ENCODE measurements at regions not wholly inside any gene's neighbourhood (a gene's known extent, or its start where the extent isn't known, plus 50 kb on each side); places are given as distances from the start of the nearest gene placed in this dataset.

DNA sequence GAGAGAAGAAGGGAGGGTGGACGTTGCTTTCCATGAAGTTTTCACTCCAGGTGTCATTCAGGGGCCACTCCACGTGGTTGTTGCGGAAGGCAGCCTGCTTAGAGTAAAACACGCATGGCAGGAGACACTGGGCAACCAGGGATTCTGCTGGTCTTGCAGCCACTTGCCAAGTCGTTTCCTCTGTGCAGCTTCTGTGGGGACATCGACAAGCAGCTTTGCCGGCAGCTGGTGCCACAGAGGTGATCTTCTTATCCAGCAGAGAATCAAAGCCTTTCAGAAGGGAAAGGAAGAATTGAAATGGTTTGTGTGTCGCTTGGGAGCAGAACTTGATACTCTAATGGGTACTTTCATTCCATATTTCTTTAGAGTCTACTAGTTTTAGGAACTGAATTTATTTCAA lies 867.1 kb upstream of the TENM3 start:
- Mint-ChIP-seq H3K36me3 (no peaks in the 10 kb centered on the region), H3K4me1 (no peaks in the 10 kb centered on the region), H3K27ac (no peak overlapping the region), H3K9me3 (peaks cover 0 to 11% (median 7%) of the 10 kb centered on the region in 7 donors), H3K27me3 (no peaks in the 10 kb centered on the region), H3K4me3 (no peak overlapping the region)
- DNase-seq, result no peak
- H3K27me3 ChIP-seq (ENCODE audit: control insufficient read depth, insufficient read depth, low read length), result no peaks in the 10 kb centered on the region
- H3K4me1 ChIP-seq (ENCODE audit: control insufficient read depth, insufficient read depth, low read length, poor library complexity, severe bottlenecking), result no peaks in the 10 kb centered on the region
- H3K36me3 ChIP-seq (ENCODE audit: control insufficient read depth, insufficient read depth, low read length), result no peaks in the 10 kb centered on the region
- H3K27ac ChIP-seq (ENCODE audit: insufficient read depth, low read length, poor library complexity, severe bottlenecking), result no peak overlapping the region
- peaks cover 0 to 4% of the 10 kb centered on the region in 2 experiments for H3K9me3 ChIP-seq (ENCODE audit: control insufficient read depth in 2 of 2, low read length in 2 of 2)
- no peak overlapping the region for H3K4me3 ChIP-seq (ENCODE audit: low read depth, low read length)
- no peak for ATAC-seq (ENCODE audit: low read depth in 2 of 2)

GRCh38 chr4:181388061-181388460 lies 855.1 kb upstream of the TENM3 start:
- H3K27ac Mint-ChIP-seq, result no peak overlapping the region
- H3K27ac ChIP-seq (ENCODE audit: insufficient read depth, low read length, poor library complexity, severe bottlenecking), result no peak overlapping the region
- DNase-seq, result no peak
- no peaks in the 10 kb centered on the region for H3K4me1 Mint-ChIP-seq
- ATAC-seq (ENCODE audit: low read depth in 2 of 2), result no peak
- H3K4me3 ChIP-seq (ENCODE audit: low read depth, low read length), result no peak overlapping the region
- H3K9me3 Mint-ChIP-seq, result peaks cover 0 to 16% (median 3%) of the 10 kb centered on the region in 7 donors
- H3K36me3 ChIP-seq (ENCODE audit: control insufficient read depth, insufficient read depth, low read length), result no peaks in the 10 kb centered on the region
- H3K4me1 ChIP-seq (ENCODE audit: control insufficient read depth, insufficient read depth, low read length, poor library complexity, severe bottlenecking), result no peaks in the 10 kb centered on the region
- H3K27me3 ChIP-seq (ENCODE audit: control insufficient read depth, insufficient read depth, low read length), result no peaks in the 10 kb centered on the region
- H3K27me3 Mint-ChIP-seq, result no peaks in the 10 kb centered on the region
- no peaks in the 10 kb centered on the region for H3K36me3 Mint-ChIP-seq
- no peak overlapping the region for H3K4me3 Mint-ChIP-seq
- no peaks in the 10 kb centered on the region for H3K9me3 ChIP-seq (ENCODE audit: control insufficient read depth in 2 of 2, low read length in 2 of 2)

DNA sequence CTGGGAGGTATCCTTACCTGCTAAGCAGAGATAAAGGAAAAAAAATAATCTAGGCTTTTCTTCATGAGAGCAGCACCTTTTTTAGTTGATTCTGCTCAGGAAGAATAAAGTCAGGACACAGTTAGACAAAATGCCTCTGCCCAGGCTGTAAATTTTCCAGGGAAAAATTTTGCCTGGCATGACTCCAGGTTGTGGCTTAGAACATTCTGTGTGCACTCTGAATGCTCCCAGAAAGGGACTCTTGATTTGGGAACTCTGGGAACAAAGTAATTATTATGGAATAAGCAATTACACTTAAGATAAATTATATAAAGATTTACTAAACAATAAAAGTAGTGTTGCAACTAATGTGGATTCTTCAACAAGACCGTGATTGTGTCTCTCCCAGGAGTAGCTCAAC lies 826.2 kb upstream of the TENM3 start:
- Histone ChIP-seq H3K27ac (ENCODE audit: insufficient read depth, low read length, poor library complexity, severe bottlenecking) (no peak overlapping the region), H3K36me3 (ENCODE audit: control insufficient read depth, insufficient read depth, low read length) (no peaks in the 10 kb centered on the region), H3K9me3 (ENCODE audit: control insufficient read depth in 2 of 2, low read length in 2 of 2) (peaks cover 5% of the 10 kb centered on the region in 2 experiments), H3K27me3 (ENCODE audit: control insufficient read depth, insufficient read depth, low read length) (no peaks in the 10 kb centered on the region), H3K4me3 (ENCODE audit: low read depth, low read length) (no peak overlapping the region), H3K4me1 (ENCODE audit: control insufficient read depth, insufficient read depth, low read length, poor library complexity, severe bottlenecking) (no peaks in the 10 kb centered on the region)
- no peak for DNase-seq
- H3K36me3 Mint-ChIP-seq, result no peaks in the 10 kb centered on the region
- H3K9me3 Mint-ChIP-seq, result peaks cover 0 to 10% (median 2%) of the 10 kb centered on the region in 7 donors
- no peaks in the 10 kb centered on the region for H3K4me1 Mint-ChIP-seq
- no peak for ATAC-seq (ENCODE audit: low read depth in 2 of 2)
- no peak overlapping the region for H3K27ac Mint-ChIP-seq
- no peak overlapping the region for H3K4me3 Mint-ChIP-seq
- no peaks in the 10 kb centered on the region for H3K27me3 Mint-ChIP-seq

GRCh38 chr4:181418496-181418895 lies 824.7 kb upstream of the TENM3 start:
- ATAC-seq (ENCODE audit: low read depth in 2 of 2) (no peak), DNase-seq (no peak)
- peaks cover 5 to 7% of the 10 kb centered on the region in 2 experiments for H3K9me3 ChIP-seq (ENCODE audit: control insufficient read depth in 2 of 2, low read length in 2 of 2)
- no peaks in the 10 kb centered on the region for H3K4me1 Mint-ChIP-seq
- no peaks in the 10 kb centered on the region for H3K4me1 ChIP-seq (ENCODE audit: control insufficient read depth, insufficient read depth, low read length, poor library complexity, severe bottlenecking)
- H3K4me3 ChIP-seq (ENCODE audit: low read depth, low read length), result no peak overlapping the region
- no peaks in the 10 kb centered on the region for H3K27me3 Mint-ChIP-seq
- no peak overlapping the region for H3K27ac ChIP-seq (ENCODE audit: insufficient read depth, low read length, poor library complexity, severe bottlenecking)
- no peaks in the 10 kb centered on the region for H3K36me3 Mint-ChIP-seq
- H3K27ac Mint-ChIP-seq, result no peak overlapping the region
- no peak overlapping the region for H3K4me3 Mint-ChIP-seq
- peaks cover 0 to 19% (median 4%) of the 10 kb centered on the region in 7 donors for H3K9me3 Mint-ChIP-seq
- H3K27me3 ChIP-seq (ENCODE audit: control insufficient read depth, insufficient read depth, low read length), result no peaks in the 10 kb centered on the region
- H3K36me3 ChIP-seq (ENCODE audit: control insufficient read depth, insufficient read depth, low read length), result no peaks in the 10 kb centered on the region

GRCh38 chr4:181420950-181421349 lies 822.3 kb upstream of the TENM3 start:
- no peaks in the 10 kb centered on the region for H3K27me3 Mint-ChIP-seq
- H3K4me3 Mint-ChIP-seq, result no peak overlapping the region
- H3K27ac Mint-ChIP-seq, result no peak overlapping the region
- no peak overlapping the region for H3K27ac ChIP-seq (ENCODE audit: insufficient read depth, low read length, poor library complexity, severe bottlenecking)
- H3K4me3 ChIP-seq (ENCODE audit: low read depth, low read length), result no peak overlapping the region
- H3K4me1 Mint-ChIP-seq, result no peaks in the 10 kb centered on the region
- H3K36me3 Mint-ChIP-seq, result no peaks in the 10 kb centered on the region
- peaks cover 0 to 21% (median 8%) of the 10 kb centered on the region in 7 donors for H3K9me3 Mint-ChIP-seq
- no peaks in the 10 kb centered on the region for H3K27me3 ChIP-seq (ENCODE audit: control insufficient read depth, insufficient read depth, low read length)
- H3K9me3 ChIP-seq (ENCODE audit: control insufficient read depth in 2 of 2, low read length in 2 of 2), result peaks cover 0 to 2% of the 10 kb centered on the region in 2 experiments
- ATAC-seq (ENCODE audit: low read depth in 2 of 2) (no peak), DNase-seq (no peak)
- H3K36me3 ChIP-seq (ENCODE audit: control insufficient read depth, insufficient read depth, low read length), result no peaks in the 10 kb centered on the region
- H3K4me1 ChIP-seq (ENCODE audit: control insufficient read depth, insufficient read depth, low read length, poor library complexity, severe bottlenecking), result no peaks in the 10 kb centered on the region

DNA sequence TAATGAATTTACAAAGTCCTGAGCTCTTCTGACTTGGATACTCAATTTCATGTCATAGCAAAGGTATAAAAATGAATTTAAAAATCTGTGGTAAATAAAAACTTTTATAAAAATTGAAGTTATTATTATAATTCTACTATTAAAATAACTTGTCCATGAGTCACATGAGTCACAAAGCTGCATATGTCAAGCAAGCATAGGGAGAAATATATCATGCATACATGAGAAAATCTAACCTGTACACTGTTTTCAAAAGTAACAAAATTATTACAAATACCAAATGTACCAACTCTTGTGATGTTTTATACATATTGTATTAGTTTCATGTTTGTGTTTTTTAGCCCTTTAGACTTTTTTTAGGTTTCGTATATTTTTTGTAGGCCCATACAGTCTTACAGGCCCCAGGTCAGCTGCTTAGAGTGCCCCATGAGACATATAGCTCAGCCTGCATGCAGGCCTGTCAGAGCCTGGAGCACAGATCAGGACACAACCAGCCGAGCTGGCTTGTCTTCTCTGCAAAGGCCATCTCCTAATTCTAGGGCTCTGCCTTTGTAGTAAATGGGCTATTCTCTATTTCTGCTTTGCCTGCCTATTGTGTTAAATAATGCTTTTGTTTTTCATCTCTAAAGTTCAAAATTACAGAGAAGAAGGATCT lies 818.7 kb upstream of the TENM3 start:
- no peaks in the 10 kb centered on the region for H3K36me3 ChIP-seq (ENCODE audit: control insufficient read depth, insufficient read depth, low read length)
- no peaks in the 10 kb centered on the region for H3K4me1 Mint-ChIP-seq
- no peak overlapping the region for H3K4me3 Mint-ChIP-seq
- H3K27me3 Mint-ChIP-seq, result no peaks in the 10 kb centered on the region
- H3K27me3 ChIP-seq (ENCODE audit: control insufficient read depth, insufficient read depth, low read length), result no peaks in the 10 kb centered on the region
- H3K4me3 ChIP-seq (ENCODE audit: low read depth, low read length), result no peak overlapping the region
- peaks cover 0 to 21% (median 9%) of the 10 kb centered on the region in 7 donors for H3K9me3 Mint-ChIP-seq
- H3K9me3 ChIP-seq (ENCODE audit: control insufficient read depth in 2 of 2, low read length in 2 of 2), result peaks cover 0 to 2% of the 10 kb centered on the region in 2 experiments
- no peak for DNase-seq
- H3K27ac Mint-ChIP-seq, result no peak overlapping the region
- ATAC-seq (ENCODE audit: low read depth in 2 of 2), result no peak
- H3K4me1 ChIP-seq (ENCODE audit: control insufficient read depth, insufficient read depth, low read length, poor library complexity, severe bottlenecking), result no peaks in the 10 kb centered on the region
- H3K27ac ChIP-seq (ENCODE audit: insufficient read depth, low read length, poor library complexity, severe bottlenecking), result no peak overlapping the region
- no peaks in the 10 kb centered on the region for H3K36me3 Mint-ChIP-seq

DNA sequence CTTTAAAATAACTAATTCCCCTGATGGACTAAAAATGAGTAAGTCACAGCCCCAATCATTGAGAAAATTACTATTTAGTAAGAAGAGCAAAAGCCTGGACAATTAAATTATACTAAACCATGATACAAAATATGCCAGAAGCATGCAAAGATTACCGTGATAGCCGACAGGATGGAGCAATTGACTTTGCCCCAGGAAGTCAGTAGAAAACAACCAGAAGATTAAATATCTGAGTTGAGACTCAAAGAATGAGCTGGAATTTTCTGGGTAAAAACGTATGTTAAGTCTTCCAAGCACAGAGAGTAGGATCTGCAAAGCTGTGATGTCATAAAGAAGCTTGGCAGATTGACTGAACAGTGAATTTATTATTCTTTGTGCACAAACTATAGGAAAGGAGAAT lies 816.1 kb upstream of the TENM3 start:
- Mint-ChIP-seq H3K9me3 (peaks cover 0 to 18% (median 9%) of the 10 kb centered on the region in 7 donors), H3K4me3 (no peak overlapping the region), H3K27me3 (no peaks in the 10 kb centered on the region), H3K36me3 (no peaks in the 10 kb centered on the region), H3K27ac (no peak overlapping the region), H3K4me1 (no peaks in the 10 kb centered on the region)
- H3K4me1 ChIP-seq (ENCODE audit: control insufficient read depth, insufficient read depth, low read length, poor library complexity, severe bottlenecking), result no peaks in the 10 kb centered on the region
- no peaks in the 10 kb centered on the region for H3K27me3 ChIP-seq (ENCODE audit: control insufficient read depth, insufficient read depth, low read length)
- no peak for ATAC-seq (ENCODE audit: low read depth in 2 of 2)
- H3K9me3 ChIP-seq (ENCODE audit: control insufficient read depth in 2 of 2, low read length in 2 of 2), result peaks cover 0 to 2% of the 10 kb centered on the region in 2 experiments
- no peaks in the 10 kb centered on the region for H3K36me3 ChIP-seq (ENCODE audit: control insufficient read depth, insufficient read depth, low read length)
- DNase-seq, result no peak
- H3K4me3 ChIP-seq (ENCODE audit: low read depth, low read length), result no peak overlapping the region
- no peak overlapping the region for H3K27ac ChIP-seq (ENCODE audit: insufficient read depth, low read length, poor library complexity, severe bottlenecking)

DNA sequence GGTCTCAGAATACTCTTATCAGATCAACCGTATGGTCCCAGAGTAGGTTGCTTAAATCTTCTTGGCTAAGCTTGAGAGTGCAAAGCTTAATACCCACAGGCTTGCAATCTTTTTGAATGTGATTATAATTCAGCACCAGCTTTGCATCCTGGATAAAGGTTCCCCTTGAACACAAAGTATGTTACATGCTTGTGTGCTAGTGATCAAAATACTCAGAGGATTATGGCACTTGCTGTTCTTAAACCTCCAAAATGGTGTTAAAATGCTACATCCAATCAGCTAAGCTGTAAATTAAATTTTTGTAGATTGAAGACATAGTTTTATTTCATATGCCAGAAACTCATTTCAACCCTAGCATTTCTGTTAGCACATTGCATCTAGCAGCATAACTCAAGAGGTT lies 812.2 kb upstream of the TENM3 start:
- ATAC-seq (ENCODE audit: low read depth in 2 of 2), result no peak
- H3K36me3 Mint-ChIP-seq, result no peaks in the 10 kb centered on the region
- DNase-seq, result no peak
- Histone ChIP-seq H3K4me3 (ENCODE audit: low read depth, low read length) (no peak overlapping the region), H3K4me1 (ENCODE audit: control insufficient read depth, insufficient read depth, low read length, poor library complexity, severe bottlenecking) (no peaks in the 10 kb centered on the region), H3K27ac (ENCODE audit: insufficient read depth, low read length, poor library complexity, severe bottlenecking) (no peak overlapping the region), H3K36me3 (ENCODE audit: control insufficient read depth, insufficient read depth, low read length) (no peaks in the 10 kb centered on the region), H3K27me3 (ENCODE audit: control insufficient read depth, insufficient read depth, low read length) (no peaks in the 10 kb centered on the region), H3K9me3 (ENCODE audit: control insufficient read depth in 2 of 2, low read length in 2 of 2) (no peaks in the 10 kb centered on the region)
- no peaks in the 10 kb centered on the region for H3K27me3 Mint-ChIP-seq
- H3K4me1 Mint-ChIP-seq, result no peaks in the 10 kb centered on the region
- no peak overlapping the region for H3K4me3 Mint-ChIP-seq
- no peak overlapping the region for H3K27ac Mint-ChIP-seq
- H3K9me3 Mint-ChIP-seq, result peaks cover 0 to 6% (median 2%) of the 10 kb centered on the region in 7 donors
